Common myeloid progenitor, CD34-positive (primary cell): ENCODE measurements at regions not wholly inside any gene's neighbourhood (a gene's known extent, or its start where the extent isn't known, plus 50 kb on each side); places are given as distances from the start of the nearest gene placed in this dataset.

ENCODE experiments used
- CTCF ChIA-PET: fragments of 350-600 bp; sonication (Branson Sonifier 250); formaldehyde crosslinking; loops from one replicate; lab custom pipeline; 2021; ENCODE audit warnings: antibody characterized with exemption; lab: Charles Lee
- POLR2A ChIA-PET: fragments of 350-600 bp; sonication (Branson Sonifier 250); formaldehyde crosslinking; loops from one replicate; lab custom pipeline; 2021; ENCODE audit warnings: antibody characterized with exemption; lab: Charles Lee
- DNase-seq, 3 donors: peaks; one replicate each; pipeline versions ENCODE4 v3.0.0 to v3.0.0-alpha.2; 2013
- H3K27ac ChIP-seq, 2 experiments: 1 replicate in 1 of 2; 2 replicates in 1 of 2; pipeline ENCODE4 v1.7.0; 2013; ENCODE audit warnings: inconsistent platforms in 2 of 2, low read length in 2 of 2, mild to moderate bottlenecking in 2 of 2, low read depth in 1 of 2, moderate library complexity in 1 of 2; ENCODE audit not compliant: severe bottlenecking in 2 of 2, insufficient read depth in 1 of 2, poor library complexity in 1 of 2
- H3K27me3 ChIP-seq, 5 experiments: replicated peaks in 2 of 5; 1 replicate in 3 of 5; 2 replicates in 2 of 5; pipeline versions ENCODE4 v1.6.1 to v1.7.0; 2013; ENCODE audit warnings: low read length in 4 of 5, mild to moderate bottlenecking in 2 of 5, moderate library complexity in 2 of 5, inconsistent platforms in 1 of 5; ENCODE audit not compliant: insufficient read depth in 5 of 5, control insufficient read depth in 4 of 5
- H3K36me3 ChIP-seq, 4 experiments: 1 replicate in 2 of 4; 2 replicates in 2 of 4; pipeline versions ENCODE4 v1.6.1 to v1.7.0; 2013; ENCODE audit warnings: low read length in 3 of 4, control low read depth in 1 of 4, mild to moderate bottlenecking in 1 of 4; ENCODE audit not compliant: control insufficient read depth in 4 of 4, insufficient read depth in 4 of 4
- H3K4me1 ChIP-seq, 4 experiments: 1 replicate in 3 of 4; 2 replicates in 1 of 4; pipeline versions ENCODE4 v1.6.1 to v1.7.1; 2013; ENCODE audit warnings: low read length in 3 of 4, mild to moderate bottlenecking in 3 of 4, control low read depth in 1 of 4, inconsistent platforms in 1 of 4, moderate library complexity in 1 of 4; ENCODE audit not compliant: control insufficient read depth in 4 of 4, insufficient read depth in 4 of 4; ENCODE audit errors: control extremely low read depth in 1 of 4
- H3K4me3 ChIP-seq, 7 experiments: 1 replicate in 4 of 7; 2 replicates in 3 of 7; pipeline versions ENCODE4 v1.5.1 to v1.7.0; 2013; ENCODE audit warnings: mild to moderate bottlenecking in 7 of 7, low read length in 6 of 7, moderate library complexity in 6 of 7, inconsistent platforms in 2 of 7, low read depth in 2 of 7, control low read depth in 1 of 7; ENCODE audit not compliant: insufficient read depth in 4 of 7, control insufficient read depth in 1 of 7; ENCODE audit errors: extremely low read depth in 1 of 7
- H3K9me3 ChIP-seq, 5 experiments: 1 replicate in 4 of 5; 2 replicates in 1 of 5; pipeline versions ENCODE4 v1.6.1 to v1.7.1; 2013; ENCODE audit warnings: low read length in 4 of 5, mild to moderate bottlenecking in 2 of 5, inconsistent platforms in 1 of 5, low read depth in 1 of 5, moderate library complexity in 1 of 5; ENCODE audit not compliant: control insufficient read depth in 4 of 5, insufficient read depth in 2 of 5; ENCODE audit errors: control extremely low read depth in 1 of 5
- WGBS: methylation state at CpG from one replicate; pipeline ENCODE4 v1.1.5; 2013; ENCODE audit not compliant: insufficient coverage; 5-methylcytosine and 5-hydroxymethylcytosine counted together

DNA sequence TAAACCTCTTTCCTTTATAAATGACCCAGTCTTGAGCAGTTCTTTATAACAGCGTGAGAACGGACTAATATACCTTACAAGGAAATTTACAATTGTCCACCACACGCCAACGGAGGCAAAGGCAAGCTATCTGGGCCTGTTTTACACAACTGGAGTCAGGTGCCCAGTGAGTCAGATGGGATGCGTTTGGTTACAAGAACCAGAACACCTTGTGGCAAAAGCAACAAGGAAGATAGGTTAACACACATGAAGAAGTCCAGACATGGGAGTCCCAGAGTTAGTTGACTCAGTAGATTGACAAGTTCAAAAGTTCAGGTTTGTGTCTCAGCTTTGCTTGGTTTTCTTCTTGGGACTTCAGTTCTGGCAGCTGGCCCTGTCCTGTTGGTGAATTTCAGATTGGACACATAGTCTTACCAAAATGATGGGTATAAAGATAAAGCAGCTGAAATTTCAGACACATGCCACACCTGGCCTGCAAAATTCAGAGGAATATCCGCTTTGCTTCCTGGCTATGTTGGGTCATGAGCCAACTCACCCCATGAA is 97.9 kb downstream of the PXDC1 start:
- Histone ChIP-seq H3K4me1 (peaks cover 0 to 4% (median 0%) of the 10 kb centered on the region in 4 experiments), H3K36me3 (no peaks in the 10 kb centered on the region), H3K4me3 (no peak overlapping the region), H3K9me3 (no peaks in the 10 kb centered on the region), H3K27me3 (no peaks in the 10 kb centered on the region), H3K27ac (no peak overlapping the region)
- ChIA-PET POLR2A (no interaction called here), CTCF (no interaction called here)
- WGBS, result 91% methylated on average over 5 of the region's 6 CpGs
- DNase-seq, result no peak

DNA sequence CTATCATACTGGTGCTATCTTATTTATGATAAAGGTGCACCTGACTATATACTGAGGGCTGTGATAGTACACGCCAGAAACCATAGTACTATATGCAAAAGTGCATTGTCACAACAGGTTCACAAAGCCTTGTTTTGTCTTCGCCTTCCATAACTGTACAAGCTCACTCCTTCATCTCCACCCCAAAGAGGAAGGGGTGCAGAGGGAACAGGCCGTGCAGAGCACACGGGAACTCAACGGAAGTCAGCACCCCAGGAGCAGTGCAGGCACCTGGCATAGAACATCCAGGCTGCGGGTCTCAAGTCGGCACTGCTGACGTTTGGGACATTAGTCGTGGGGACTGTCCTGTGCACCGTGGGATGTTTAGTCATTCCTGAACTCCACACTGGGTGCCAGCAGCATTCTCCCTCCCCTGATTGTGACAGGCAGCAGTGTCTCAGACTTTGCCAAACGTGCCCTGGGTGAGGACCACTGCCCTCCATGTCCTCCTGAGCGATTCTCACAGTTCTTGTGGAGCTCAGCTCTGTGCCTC is 99.7 kb downstream of the PXDC1 start:
- Histone ChIP-seq H3K4me1 (peaks cover 0 to 4% (median 0%) of the 10 kb centered on the region in 4 experiments), H3K9me3 (no peaks in the 10 kb centered on the region), H3K4me3 (no peak overlapping the region), H3K27me3 (no peaks in the 10 kb centered on the region), H3K27ac (no peak overlapping the region), H3K36me3 (no peaks in the 10 kb centered on the region)
- ChIA-PET POLR2A (no interaction called here), CTCF (interaction anchor here (0.8 kb wide), 1 partner anchor 84 kb away, joined by 3 read pairs; no protein-coding TSS in a partner anchor)
- WGBS, result 97% methylated on average over 12 of the region's 12 CpGs
- DNase-seq, result no peak

DNA sequence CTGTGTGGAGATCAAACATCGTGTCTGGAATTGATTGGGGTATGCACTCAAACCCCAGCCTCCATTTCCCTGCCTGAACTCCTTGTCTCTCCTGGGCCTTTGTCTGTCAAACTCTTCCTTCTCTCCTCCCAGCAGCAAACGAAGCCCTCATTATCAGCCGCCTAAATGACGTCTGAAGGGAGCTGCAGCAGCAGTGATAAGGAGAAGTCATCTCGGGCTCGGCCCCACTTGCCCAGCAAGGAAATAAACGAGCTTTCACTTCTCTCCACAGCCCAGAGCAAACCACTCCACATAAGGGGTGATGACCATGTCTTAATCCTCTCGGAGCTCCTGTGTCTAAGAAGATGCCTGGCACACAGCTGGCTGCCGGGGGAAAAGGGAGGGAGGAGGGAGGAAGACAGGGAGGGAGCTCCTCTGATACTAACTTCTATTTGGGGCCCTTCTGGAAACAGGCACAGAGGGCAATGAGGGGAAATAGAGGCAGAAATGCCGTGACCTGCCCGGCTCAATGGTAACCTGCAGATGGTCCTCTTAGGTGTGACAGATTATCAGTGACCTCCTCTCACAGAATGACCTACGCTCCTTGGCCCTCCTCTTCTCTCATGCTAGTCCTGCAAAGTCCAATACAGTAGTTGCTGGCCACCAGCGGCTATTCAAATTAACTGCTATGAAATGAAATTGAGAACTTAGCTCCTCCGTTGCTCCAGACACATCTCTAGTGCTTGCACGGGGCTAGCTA is 100.4 kb downstream of the PXDC1 start:
- POLR2A ChIA-PET, result interaction anchor here (0.6 kb wide), 1 partner anchor 256 kb away, joined by 3 read pairs; no protein-coding TSS in a partner anchor
- CTCF ChIA-PET, result interaction anchor here (0.8 kb wide), 1 partner anchor 84 kb away, joined by 3 read pairs; no protein-coding TSS in a partner anchor

DNA sequence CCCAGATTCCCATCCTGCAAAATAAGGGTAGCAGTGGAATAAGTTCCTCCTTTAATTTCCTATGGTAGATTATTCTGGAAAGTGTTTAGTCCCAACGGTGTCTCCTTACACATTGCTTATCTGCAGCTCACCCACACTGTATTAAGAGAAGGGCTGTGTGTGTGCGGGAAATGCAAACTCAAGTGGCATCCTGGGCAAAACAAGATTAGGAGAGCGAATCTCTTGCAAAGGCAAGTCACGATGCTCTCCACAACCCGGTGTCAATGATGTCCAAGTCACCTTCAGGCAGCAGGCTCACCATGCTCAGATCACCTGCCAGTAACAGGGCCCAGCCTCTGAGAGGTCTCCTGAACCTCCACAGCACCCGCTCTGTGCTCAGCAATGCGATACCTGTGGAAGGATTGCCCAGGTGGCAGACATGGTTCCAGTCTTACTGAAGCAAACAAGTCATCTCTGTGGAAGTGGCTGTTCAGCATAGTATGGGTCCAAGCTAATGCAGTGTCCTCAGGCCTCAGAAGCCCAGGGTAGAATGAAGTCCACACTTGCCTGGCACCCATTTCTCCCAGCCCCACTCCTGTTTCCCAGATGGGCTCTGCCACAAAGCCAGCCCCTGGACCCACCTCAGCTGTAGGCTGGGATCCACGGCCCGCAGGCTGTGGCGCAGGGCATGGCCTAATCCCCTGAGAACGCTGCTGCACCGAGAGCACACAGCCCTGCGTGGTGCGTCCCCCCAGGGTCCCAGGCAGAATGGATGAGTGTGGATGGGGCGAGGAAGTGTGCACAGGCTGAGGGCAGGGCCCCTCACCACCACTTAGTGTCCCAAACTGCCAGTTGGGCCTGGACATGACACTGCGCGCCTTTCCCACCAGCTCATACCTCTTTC is 101.2 kb downstream of the PXDC1 start:
- Histone ChIP-seq H3K36me3 (no peaks in the 10 kb centered on the region), H3K4me1 (peaks cover 0 to 4% (median 0%) of the 10 kb centered on the region in 4 experiments), H3K27ac (peak overlapping the region in 1 of 2 experiments; percentile 52), H3K27me3 (no peaks in the 10 kb centered on the region), H3K4me3 (no peak overlapping the region), H3K9me3 (no peaks in the 10 kb centered on the region)
- CTCF ChIA-PET, result no interaction called here
- WGBS, result 98% methylated on average over 13 of the region's 17 CpGs
- POLR2A ChIA-PET, result interaction anchor here (0.6 kb wide), 1 partner anchor 256 kb away, joined by 3 read pairs; no protein-coding TSS in a partner anchor
- DNase-seq, result peak in 2 of 3 donors; percentile 8 to 43

More for the DNA sequence above, 100.4 kb downstream of the PXDC1 start:
- Histone ChIP-seq H3K27me3 (no peaks in the 10 kb centered on the region), H3K27ac (peak overlapping the region in 1 of 2 experiments; percentile 52), H3K4me1 (peaks cover 0 to 4% (median 0%) of the 10 kb centered on the region in 4 experiments), H3K9me3 (no peaks in the 10 kb centered on the region), H3K4me3 (no peak overlapping the region), H3K36me3 (no peaks in the 10 kb centered on the region)
- 62% methylated on average over 9 of the region's 15 CpGs for WGBS
- peak; percentile 73 to 87 (median 77) for DNase-seq

DNA sequence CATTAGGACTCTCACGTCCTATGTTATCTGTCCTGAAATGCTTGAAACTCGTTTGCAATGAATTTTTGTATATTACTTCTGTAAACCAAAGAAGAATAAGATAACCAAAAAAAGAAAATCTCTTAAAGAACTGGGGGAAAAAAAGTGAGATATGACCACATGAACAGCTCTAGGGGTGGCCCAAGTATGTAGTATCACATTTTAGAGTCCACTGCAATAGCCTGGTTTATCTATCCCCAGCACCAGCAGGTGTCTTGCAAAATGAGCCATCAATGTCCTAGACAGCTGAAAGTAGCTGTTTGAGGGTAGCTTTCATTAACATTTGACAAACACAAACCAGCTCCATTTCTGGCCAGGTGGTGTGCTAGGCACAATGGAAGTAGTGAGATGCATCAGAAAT is 102.8 kb downstream of the PXDC1 start:
- H3K4me1 ChIP-seq, result peaks cover 0 to 4% (median 0%) of the 10 kb centered on the region in 4 experiments
- H3K36me3 ChIP-seq, result no peaks in the 10 kb centered on the region
- no CpG with 5 or more reads among the region's 2 CpGs for WGBS
- H3K9me3 ChIP-seq, result no peaks in the 10 kb centered on the region
- ChIA-PET POLR2A (no interaction called here), CTCF (no interaction called here)
- no peak for DNase-seq
- H3K4me3 ChIP-seq, result no peak overlapping the region
- H3K27me3 ChIP-seq, result no peaks in the 10 kb centered on the region
- no peak overlapping the region for H3K27ac ChIP-seq

DNA sequence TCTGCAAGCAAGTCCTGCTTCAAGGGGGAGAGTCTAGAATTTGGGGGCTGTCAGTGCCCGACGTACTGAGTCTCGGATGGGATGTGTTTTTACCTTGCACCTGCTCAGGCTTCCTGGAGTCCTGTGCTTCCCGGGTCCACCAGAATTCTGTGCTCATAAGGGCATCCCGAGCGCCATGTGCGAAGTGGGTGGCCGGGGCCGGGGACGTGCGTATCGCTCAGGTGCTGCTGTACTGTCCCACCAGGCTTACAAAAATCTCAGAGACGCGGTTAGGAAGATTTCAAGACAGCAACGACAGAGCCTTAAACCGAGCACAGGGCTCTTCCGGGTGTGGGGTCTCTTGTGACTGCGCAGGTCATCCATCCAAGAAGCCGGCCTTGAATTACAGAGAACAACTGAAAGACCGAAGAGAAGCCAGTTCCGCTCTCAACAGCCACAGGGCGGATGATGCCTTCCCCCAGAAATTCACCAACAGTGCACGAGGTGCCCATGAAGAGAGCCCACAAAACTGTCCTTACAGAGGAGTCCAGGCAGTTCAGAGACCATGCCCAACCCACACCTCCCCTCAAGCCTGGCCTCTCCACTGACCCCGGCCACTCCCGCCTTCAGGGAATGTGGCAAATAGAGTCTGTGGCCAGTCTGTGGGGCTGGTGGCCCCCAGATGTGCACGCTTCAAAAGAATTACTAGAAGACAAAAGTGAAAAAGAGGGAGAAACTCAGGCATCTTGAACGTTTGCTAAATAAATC is 104.7 kb downstream of the PXDC1 start:
- no peaks in the 10 kb centered on the region for H3K36me3 ChIP-seq
- no peaks in the 10 kb centered on the region for H3K9me3 ChIP-seq
- WGBS, result 97% methylated on average over 23 of the region's 27 CpGs
- DNase-seq, result no peak
- no peaks in the 10 kb centered on the region for H3K27me3 ChIP-seq
- H3K4me3 ChIP-seq, result no peak overlapping the region
- ChIA-PET POLR2A (no interaction called here), CTCF (no interaction called here)
- H3K4me1 ChIP-seq, result peaks cover 0 to 4% (median 0%) of the 10 kb centered on the region in 4 experiments
- H3K27ac ChIP-seq, result no peak overlapping the region
